ENCODE measurements at regions not wholly inside any gene's neighbourhood (a gene's known extent, or its start where the extent isn't known, plus 50 kb on each side); places are given as distances from the start of the nearest gene placed in this dataset.

GRCh38 chr7:32255036-32255435 is 184.8 kb upstream of the PDE1C start:
- TF ChIP-seq CTCF (IDR thresholded peaks at IDR 0.05; ENCODE audit: low read depth, low read length, missing input control) (no peak), REST (IDR thresholded peaks at IDR 0.05) (no peak)
